ENCODE measurements at regions not wholly inside any gene's neighbourhood (a gene's known extent, or its start where the extent isn't known, plus 50 kb on each side); places are given as distances from the start of the nearest gene placed in this dataset.
"Not testable (repeated sequence)": the region's sequence is repeated elsewhere in the genome, so short reads cannot be mapped to it uniquely, and the experiment has no call there.

DNA sequence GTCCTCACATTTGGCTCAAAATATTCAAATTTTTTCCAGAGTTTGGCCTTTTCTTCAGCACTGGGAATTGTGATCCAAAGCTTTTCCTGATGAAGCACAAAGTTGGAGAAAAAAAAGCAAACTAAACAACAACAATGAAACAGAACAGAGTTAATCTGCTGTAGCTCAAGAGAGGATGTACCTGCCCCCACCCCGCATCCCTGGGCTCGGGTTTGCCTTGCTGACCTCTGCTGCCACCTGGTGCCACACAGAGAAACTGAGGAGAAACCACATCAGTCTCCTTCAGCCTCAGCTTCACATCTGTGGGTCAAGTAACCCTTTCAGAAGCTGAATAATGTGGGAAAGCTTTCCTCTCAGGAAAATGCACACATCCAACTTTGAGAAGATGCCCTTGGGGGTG is 290.4 kb downstream of the RTP5 start:
- not testable (repeated sequence) for H3K9me3 ChIP-seq (replicated peaks in 1 of 11); H3K9ac ChIP-seq; H4K20me1 ChIP-seq; H3K36me3 ChIP-seq; H3K27me3 ChIP-seq; H3K27ac ChIP-seq; H3K4me2 ChIP-seq; H3K4me1 ChIP-seq; H3K4me3 ChIP-seq

DNA sequence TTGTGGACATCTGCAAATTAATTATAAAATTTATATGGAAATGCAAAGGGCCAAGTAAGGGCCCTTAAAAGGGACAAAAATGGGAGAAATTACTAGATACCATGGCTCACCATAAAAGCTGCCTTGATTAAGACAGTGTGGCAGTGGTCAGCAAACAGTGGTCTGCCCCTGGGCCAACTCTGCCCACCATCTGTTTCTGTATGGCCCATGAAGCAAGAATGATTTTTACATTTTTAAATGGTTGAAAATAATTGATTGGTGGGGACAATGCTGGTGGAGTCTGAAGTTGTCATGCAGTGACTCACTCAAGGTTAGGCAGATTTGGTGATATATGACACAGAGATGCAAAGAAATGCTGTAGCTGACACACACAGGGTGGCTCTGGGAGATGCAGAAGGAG is 295.6 kb downstream of the RTP5 start:
- not testable (repeated sequence) for H3K9me3 ChIP-seq (replicated peaks in 1 of 11); H3K4me3 ChIP-seq; H3K27me3 ChIP-seq; H3K36me3 ChIP-seq; H4K20me1 ChIP-seq; H3K4me1 ChIP-seq; H3K9ac ChIP-seq; H3K27ac ChIP-seq; H3K4me2 ChIP-seq

DNA sequence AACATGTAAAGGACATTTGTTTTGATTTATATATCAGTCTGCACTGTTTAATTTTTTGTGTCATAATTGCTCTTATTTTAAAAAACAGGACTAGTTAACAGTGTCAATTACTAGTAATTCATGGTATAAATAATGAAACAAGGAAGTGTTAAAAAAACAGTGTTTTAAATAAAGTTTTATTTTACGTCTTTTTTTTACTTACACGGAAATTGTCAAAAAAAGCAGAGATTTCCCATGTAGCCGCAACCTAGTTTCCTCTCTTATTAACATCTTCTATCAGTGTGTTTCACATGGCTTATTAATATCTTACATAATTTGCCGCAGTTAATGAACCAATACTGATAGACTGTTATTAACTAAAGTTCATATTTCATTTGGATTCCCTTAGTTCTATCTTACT is 301.8 kb downstream of the RTP5 start:
- not testable (repeated sequence) for H3K27ac ChIP-seq; H3K36me3 ChIP-seq; H3K9ac ChIP-seq; H3K4me2 ChIP-seq; H3K4me3 ChIP-seq; H4K20me1 ChIP-seq; H3K27me3 ChIP-seq; H3K4me1 ChIP-seq; H3K9me3 ChIP-seq (replicated peaks in 1 of 11)

All from BLaER1 treated with 17β-estradiol and CSF1 and Interleukin-3, amounts not matched to agents 10 nM and 100 nM (cell line).